Activated T-cell treated with anti-CD3 and anti-CD28 coated beads, Interleukin-2, amount 50 U/mL, for 72 hours (primary cell): ENCODE measurements at regions not wholly inside any gene's neighbourhood (a gene's known extent, or its start where the extent isn't known, plus 50 kb on each side); places are given as distances from the start of the nearest gene placed in this dataset.

Source experiments
- ATAC-seq, 2 donors: fragments of 150-1000 bp; cut with Tn5 transposase; replicated peaks in 1 of 2; 2 replicates each; pipeline ENCODE4 v1.10.0; 2021; ENCODE audit warnings: moderate library complexity in 2 of 2, mild to moderate bottlenecking in 1 of 2
- DNase-seq, 2 donors: peaks; one replicate each; pipeline ENCODE4 v3.0.0; 2021 to 2022; ENCODE audit warnings: mixed read lengths in 1 of 2
- H3K27ac Mint-ChIP-seq: one replicate; pipeline ENCODE4 v1.8.0; 2022; ENCODE audit warnings: mild to moderate bottlenecking, moderate library complexity, mixed read lengths
- H3K27me3 Mint-ChIP-seq: one replicate; pipeline ENCODE4 v1.8.0; 2022; ENCODE audit warnings: low read depth, mixed read lengths
- H3K36me3 Mint-ChIP-seq, 2 donors: one replicate each; pipeline ENCODE4 v1.8.0; 2022; ENCODE audit warnings: mixed read lengths in 2 of 2, mild to moderate bottlenecking in 1 of 2; ENCODE audit not compliant: insufficient read depth in 2 of 2
- H3K4me1 Mint-ChIP-seq: one replicate; pipeline ENCODE4 v1.8.0; 2022; ENCODE audit warnings: low read depth, mixed read lengths
- H3K4me3 Mint-ChIP-seq, 2 donors: one replicate each; pipeline ENCODE4 v1.8.0; 2022; ENCODE audit warnings: mild to moderate bottlenecking in 2 of 2, mixed read lengths in 2 of 2, moderate library complexity in 2 of 2
- H3K9me3 Mint-ChIP-seq, 2 donors: one replicate each; pipeline ENCODE4 v1.8.0; 2022; ENCODE audit warnings: mixed read lengths in 2 of 2

- no peaks in the 10 kb centered on the region for H3K4me1 Mint-ChIP-seq
- no peaks in the 10 kb centered on the region for H3K9me3 Mint-ChIP-seq
These were observed 303.0 kb upstream of the TPM1 start for GRCh38 chr15:62739507-62739906.

GRCh38 chr15:62740141-62741004 is 302.2 kb upstream of the TPM1 start:
- no peaks in the 10 kb centered on the region for H3K9me3 Mint-ChIP-seq
- ATAC-seq: no peak
- H3K27me3 Mint-ChIP-seq: no peaks in the 10 kb centered on the region
- H3K4me1 Mint-ChIP-seq: no peaks in the 10 kb centered on the region
- H3K27ac Mint-ChIP-seq: no peak overlapping the region
- no peak overlapping the region for H3K4me3 Mint-ChIP-seq
- no peak for DNase-seq
- H3K36me3 Mint-ChIP-seq: no peaks in the 10 kb centered on the region

More at GRCh38 chr15:62739507-62739906, 303.0 kb upstream of the TPM1 start:
- Mint-ChIP-seq H3K27me3 (no peaks in the 10 kb centered on the region), H3K27ac (no peak overlapping the region), H3K36me3 (no peaks in the 10 kb centered on the region), H3K4me3 (no peak overlapping the region)
- no peak for DNase-seq
- ATAC-seq: no peak

- Mint-ChIP-seq H3K4me1 (no peaks in the 10 kb centered on the region), H3K36me3 (no peaks in the 10 kb centered on the region), H3K9me3 (no peaks in the 10 kb centered on the region), H3K27ac (no peak overlapping the region), H3K4me3 (no peak overlapping the region), H3K27me3 (no peaks in the 10 kb centered on the region)
- ATAC-seq (no peak), DNase-seq (no peak)
These were observed 301.4 kb upstream of the TPM1 start for GRCh38 chr15:62741106-62741505.

DNA sequence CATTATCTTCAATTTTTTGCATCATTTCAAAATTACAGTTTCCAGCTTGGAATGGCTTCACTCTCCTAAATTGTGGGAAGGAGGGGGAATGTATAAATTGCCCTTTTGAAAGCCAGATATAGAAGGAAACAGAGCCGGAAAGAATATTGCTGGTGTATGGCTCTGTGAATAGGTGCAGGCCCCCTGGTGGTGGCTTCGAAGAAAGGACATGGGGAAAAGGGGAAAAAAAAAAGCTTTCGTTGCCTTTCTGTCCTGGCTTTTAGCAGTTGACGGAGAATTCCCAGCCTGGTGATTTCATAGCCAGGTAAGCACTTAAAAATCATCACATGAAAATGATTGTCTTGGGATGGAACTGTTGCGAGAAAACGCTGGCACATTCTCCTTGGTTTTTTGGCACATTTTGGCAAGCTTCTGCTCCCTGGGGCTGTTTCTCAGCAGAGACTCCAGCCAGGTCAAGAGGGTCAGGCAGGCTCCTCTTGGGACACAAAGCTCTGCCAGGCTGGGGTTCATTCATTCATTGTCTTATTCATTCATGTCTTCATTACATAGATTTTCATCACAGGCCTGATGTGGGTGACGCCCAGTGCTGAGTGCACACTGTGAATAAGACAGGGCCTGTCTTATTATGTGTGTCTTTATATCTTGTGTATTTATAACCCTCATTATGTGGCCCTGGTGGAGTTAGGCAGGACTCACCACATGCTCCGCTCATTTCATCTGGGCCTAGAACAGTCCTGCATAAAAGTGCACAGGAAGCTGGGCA is 300.0 kb upstream of the TPM1 start:
- peak; percentile 49 to 54 for ATAC-seq
- peak; percentile 44 to 45 for DNase-seq
- Mint-ChIP-seq H3K36me3 (no peaks in the 10 kb centered on the region), H3K9me3 (no peaks in the 10 kb centered on the region), H3K27me3 (no peaks in the 10 kb centered on the region), H3K4me1 (no peaks in the 10 kb centered on the region), H3K27ac (no peak overlapping the region), H3K4me3 (no peak overlapping the region)

GRCh38 chr15:62745621-62746225 is 296.8 kb upstream of the TPM1 start:
- H3K4me1 Mint-ChIP-seq: peaks cover 5% of the 10 kb centered on the region
- no peak overlapping the region for H3K27ac Mint-ChIP-seq
- H3K36me3 Mint-ChIP-seq: no peaks in the 10 kb centered on the region
- H3K27me3 Mint-ChIP-seq: no peaks in the 10 kb centered on the region
- no peak overlapping the region for H3K4me3 Mint-ChIP-seq
- H3K9me3 Mint-ChIP-seq: no peaks in the 10 kb centered on the region
- ATAC-seq (no peak), DNase-seq (no peak)

DNA sequence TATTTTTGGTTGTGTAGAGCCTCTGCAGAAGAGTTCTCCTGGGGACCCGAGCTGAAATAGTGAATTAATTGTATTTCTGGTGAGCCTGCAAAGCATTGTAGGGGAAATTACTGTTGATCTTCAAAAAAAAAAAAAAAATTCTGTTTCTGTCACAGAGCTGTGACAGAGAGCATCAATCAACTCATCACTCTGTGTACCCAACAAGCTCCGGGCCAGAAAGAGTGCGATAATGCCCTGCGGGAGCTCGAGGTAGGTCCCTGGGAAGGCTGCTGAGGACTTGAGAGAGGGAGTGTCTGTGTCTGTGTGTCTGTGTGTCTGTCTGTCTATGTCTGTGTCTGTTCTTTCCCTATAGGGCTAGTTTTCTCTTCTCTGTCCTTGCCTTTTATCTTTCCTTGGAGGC is 294.4 kb upstream of the TPM1 start:
- peak overlapping the region; percentile 51 for H3K27ac Mint-ChIP-seq
- DNase-seq (no peak), ATAC-seq (no peak)
- no peaks in the 10 kb centered on the region for H3K27me3 Mint-ChIP-seq
- H3K9me3 Mint-ChIP-seq: no peaks in the 10 kb centered on the region
- H3K36me3 Mint-ChIP-seq: no peaks in the 10 kb centered on the region
- no peak overlapping the region for H3K4me3 Mint-ChIP-seq
- peaks cover 5% of the 10 kb centered on the region for H3K4me1 Mint-ChIP-seq

DNA sequence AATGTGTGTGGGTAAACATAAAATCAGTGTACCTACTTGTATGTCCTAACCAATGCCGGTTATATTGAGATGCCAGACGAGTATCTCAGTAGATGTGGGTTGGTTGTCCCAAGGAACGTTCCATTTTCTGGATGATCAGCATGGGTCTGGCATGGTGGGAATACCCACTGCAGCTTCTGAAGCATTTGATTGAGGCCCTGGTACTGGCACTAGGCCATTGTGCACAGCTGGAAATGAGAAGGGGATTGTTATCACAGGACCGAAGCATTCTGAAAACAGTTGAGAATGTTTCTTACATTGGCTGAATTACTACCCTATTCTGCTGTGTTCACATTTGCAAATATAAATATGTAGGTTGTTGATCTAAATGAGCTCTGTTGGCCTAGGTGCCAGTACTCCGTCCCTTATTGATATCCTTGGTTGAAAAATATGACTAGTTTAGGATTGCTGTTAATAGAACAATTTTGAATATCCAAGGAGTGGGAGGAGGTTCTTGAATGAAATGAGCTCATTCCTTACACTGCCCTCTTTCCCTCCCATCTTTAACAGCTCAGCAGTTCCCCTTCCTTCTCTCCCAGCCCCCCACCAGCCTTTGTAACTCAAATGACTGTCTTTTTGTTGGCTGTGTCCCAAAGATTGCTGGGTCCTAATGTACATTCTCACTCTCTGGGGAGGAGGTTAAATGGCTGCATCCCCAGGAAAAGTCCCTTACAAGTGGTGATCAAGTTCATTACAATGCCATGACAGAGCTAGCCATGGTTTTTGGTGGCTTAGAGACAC is 293.3 kb upstream of the TPM1 start:
- no peaks in the 10 kb centered on the region for H3K9me3 Mint-ChIP-seq
- H3K4me1 Mint-ChIP-seq: peaks cover 5% of the 10 kb centered on the region
- ATAC-seq (no peak), DNase-seq (no peak)
- no peaks in the 10 kb centered on the region for H3K36me3 Mint-ChIP-seq
- H3K4me3 Mint-ChIP-seq: no peak overlapping the region
- H3K27ac Mint-ChIP-seq: no peak overlapping the region
- no peaks in the 10 kb centered on the region for H3K27me3 Mint-ChIP-seq

- peaks cover 5% of the 10 kb centered on the region for H3K4me1 Mint-ChIP-seq
- H3K27ac Mint-ChIP-seq: no peak overlapping the region
- no peak overlapping the region for H3K4me3 Mint-ChIP-seq
- no peak for ATAC-seq
- no peaks in the 10 kb centered on the region for H3K27me3 Mint-ChIP-seq
- no peaks in the 10 kb centered on the region for H3K9me3 Mint-ChIP-seq
- no peak for DNase-seq
- no peaks in the 10 kb centered on the region for H3K36me3 Mint-ChIP-seq
These were observed 292.1 kb upstream of the TPM1 start for GRCh38 chr15:62750471-62750870.

- Mint-ChIP-seq H3K27me3 (no peaks in the 10 kb centered on the region), H3K4me3 (no peak overlapping the region), H3K9me3 (no peaks in the 10 kb centered on the region), H3K36me3 (no peaks in the 10 kb centered on the region), H3K27ac (no peak overlapping the region), H3K4me1 (peaks cover 5% of the 10 kb centered on the region)
- DNase-seq: no peak
- no peak for ATAC-seq
These were observed 289.7 kb upstream of the TPM1 start for GRCh38 chr15:62752657-62753517.

DNA sequence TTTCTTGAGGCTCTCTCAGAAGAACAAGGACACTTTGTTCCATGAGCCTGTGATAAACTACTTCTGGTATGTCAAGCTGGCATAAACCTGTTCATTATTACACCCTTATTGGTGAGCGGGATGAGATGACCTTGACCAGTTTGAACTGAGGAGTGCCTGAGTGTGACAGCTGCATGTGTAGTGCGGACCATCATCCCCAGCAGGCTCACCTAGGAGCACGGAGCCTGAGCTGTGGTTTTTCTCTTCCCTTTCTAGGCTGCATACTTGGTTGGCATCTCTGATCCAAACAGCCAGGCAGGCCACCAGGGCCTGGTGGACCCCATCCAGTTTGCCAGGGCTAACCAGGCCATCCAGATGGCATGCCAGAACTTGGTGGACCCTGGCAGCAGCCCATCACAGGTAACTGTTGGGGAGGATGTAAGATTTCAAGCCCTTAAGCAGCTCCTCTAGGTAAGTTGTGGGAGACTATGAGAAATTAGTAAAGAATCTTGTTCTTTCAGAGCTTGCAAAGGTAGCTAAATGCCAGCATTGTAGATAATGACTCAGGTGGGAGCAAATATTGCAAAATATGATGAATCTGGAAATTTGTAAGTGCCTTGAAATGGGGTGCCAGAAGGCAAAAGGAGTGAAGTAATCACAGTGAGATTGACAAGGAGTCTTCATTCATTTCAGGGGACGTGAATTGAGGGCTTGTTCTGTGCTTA is 288.9 kb upstream of the TPM1 start:
- no peaks in the 10 kb centered on the region for H3K9me3 Mint-ChIP-seq
- H3K27ac Mint-ChIP-seq: no peak overlapping the region
- DNase-seq: no peak
- H3K4me1 Mint-ChIP-seq: peaks cover 5% of the 10 kb centered on the region
- no peaks in the 10 kb centered on the region for H3K36me3 Mint-ChIP-seq
- no peak overlapping the region for H3K4me3 Mint-ChIP-seq
- no peak for ATAC-seq
- no peaks in the 10 kb centered on the region for H3K27me3 Mint-ChIP-seq

- no peak overlapping the region for H3K27ac Mint-ChIP-seq
- H3K4me1 Mint-ChIP-seq: no peaks in the 10 kb centered on the region
- DNase-seq (no peak), ATAC-seq (no peak)
- no peak overlapping the region for H3K4me3 Mint-ChIP-seq
- H3K36me3 Mint-ChIP-seq: no peaks in the 10 kb centered on the region
- no peaks in the 10 kb centered on the region for H3K9me3 Mint-ChIP-seq
- H3K27me3 Mint-ChIP-seq: no peaks in the 10 kb centered on the region
These were observed 286.1 kb upstream of the TPM1 start for GRCh38 chr15:62756326-62756994.
